Fibroblast of skin of left biceps (primary cell): ENCODE measurements at regions not wholly inside any gene's neighbourhood (a gene's known extent, or its start where the extent isn't known, plus 50 kb on each side); places are given as distances from the start of the nearest gene placed in this dataset.

Experiments
- DNase-seq, 2 experiments: peaks; one replicate each; pipeline ENCODE4 v3.0.0-alpha.2; 2013; ENCODE audit warnings: low read depth in 2 of 2

DNA sequence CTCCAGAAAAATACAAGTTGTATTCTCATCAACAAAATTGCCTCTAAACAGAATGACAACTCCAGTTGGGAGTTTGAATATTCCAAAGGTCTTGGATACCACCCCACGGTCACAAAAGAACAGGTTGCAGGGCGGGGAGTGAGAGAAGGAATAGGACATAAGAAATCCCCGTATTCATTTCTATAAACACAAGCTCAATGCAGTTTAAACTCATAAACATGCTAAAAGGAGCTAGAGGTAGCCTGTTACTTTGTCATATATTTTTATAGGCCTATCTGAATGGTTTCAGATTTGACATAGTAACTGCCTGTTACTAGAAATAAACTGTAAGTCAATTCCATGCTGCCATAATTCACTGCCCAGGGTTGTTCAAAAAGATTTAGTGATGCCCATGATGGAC is 567.5 kb downstream of the BCL11A start:
- no peak for DNase-seq

DNA sequence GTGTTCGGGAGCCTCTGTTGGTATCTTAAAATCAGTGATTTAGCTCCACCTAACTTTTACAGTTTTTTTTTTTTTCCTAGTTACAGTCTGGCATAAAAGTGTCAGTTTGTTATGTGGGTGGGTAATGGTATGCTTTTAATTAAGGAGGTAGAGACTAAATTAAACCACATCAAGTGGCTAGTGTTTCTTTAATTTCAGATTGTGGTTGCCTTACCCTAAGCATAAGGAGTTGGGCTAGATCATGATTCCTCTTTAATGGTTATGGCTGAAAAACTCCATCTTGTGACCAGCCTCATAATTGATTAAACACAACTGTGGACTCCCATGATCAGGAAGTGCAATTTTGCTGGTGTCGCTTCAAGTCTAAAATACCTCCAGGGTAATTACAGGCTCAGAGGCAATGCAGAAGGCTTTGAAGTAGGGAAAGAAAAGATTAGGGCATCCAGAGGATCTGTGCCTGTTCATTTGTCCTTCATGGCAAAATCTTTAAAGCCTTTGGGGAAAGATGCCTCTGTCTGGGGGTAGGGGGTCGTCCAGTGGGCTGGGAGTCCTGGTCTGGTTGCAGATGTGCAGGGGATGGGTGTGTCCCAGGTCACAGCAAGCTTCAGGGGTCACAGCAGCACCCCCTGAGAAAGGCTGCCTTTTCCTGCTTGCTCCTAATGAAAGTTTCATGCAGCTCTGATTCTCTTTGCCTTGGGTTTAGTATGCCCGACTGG is 579.2 kb downstream of the BCL11A start:
- DNase-seq, result no peak

DNA sequence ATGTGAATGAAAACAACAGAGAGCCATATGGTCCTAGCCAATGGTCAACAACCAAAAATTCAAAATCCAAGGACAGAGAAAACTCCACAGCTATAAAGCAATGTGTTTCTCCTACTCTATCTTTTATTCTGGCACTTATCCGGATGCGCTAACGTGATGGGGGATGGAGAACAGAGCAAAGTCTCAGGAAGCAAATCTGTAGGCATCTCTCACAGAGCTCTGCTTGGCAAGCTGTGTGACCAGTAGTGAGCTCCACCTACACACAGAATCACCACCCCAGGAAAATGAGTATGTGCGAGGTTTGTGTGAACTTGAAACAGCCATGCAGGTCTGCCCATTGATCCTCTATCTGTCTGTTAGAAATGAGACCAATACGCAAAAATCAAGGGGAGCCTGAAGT is 584.3 kb downstream of the BCL11A start:
- no peak for DNase-seq

DNA sequence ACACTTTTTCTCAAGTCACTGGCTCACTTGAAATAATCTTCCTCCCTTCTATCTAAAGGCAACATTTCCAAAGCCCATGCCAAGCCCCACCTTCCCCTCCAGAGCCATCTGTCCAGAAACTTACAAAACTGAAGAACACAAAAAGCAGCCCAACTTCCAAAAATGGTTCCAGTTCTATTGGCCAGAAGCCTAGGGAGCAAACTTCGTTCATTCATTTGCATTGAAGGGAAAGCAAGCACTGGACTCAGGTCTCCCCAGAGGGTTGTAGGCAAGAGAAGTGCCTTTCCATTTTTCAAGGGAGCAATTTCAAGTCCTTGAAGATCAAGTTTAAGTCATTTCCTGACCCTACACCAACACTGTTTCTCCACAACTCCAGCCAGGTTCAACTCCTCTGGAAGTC is 585.0 kb downstream of the BCL11A start:
- no peak for DNase-seq

DNA sequence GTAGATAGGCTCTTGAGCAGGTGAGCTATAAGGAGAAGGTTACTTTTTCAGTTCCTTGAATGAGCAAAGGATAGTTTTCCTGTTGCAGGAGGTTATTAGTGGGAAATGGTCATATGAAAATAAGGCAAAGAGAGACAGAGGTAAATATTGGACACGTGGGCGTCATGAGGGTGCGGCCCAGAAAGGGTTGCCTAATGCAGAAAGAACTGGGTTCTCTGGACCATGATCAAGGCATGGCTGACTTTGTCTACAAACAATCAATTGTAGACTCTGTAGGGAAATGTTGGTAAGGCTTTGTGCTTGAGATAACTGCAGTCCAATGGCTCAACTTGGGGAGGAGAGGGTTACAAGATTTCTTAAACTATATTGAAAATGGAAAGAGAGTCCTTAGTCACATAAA is 585.8 kb downstream of the BCL11A start:
- no peak for DNase-seq

DNA sequence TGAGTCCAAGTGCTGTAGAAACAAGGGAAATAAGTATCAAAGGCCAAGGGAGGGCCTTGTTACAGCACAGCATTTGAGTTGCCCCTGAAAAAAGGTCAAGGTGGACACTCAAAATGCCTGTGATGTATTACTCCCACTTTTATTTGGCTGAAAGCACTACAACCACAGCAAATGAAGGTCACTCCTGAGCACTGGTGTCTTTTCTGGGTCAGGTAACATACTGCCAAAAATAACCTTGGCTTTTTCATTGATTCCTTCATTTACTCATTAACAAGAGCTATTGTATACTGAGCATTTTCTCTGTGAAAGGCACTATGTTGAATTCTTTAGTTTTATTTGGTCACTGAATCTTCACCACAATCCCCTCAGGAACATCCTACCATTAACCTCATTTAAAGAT is 590.3 kb downstream of the BCL11A start:
- no peak for DNase-seq

DNA sequence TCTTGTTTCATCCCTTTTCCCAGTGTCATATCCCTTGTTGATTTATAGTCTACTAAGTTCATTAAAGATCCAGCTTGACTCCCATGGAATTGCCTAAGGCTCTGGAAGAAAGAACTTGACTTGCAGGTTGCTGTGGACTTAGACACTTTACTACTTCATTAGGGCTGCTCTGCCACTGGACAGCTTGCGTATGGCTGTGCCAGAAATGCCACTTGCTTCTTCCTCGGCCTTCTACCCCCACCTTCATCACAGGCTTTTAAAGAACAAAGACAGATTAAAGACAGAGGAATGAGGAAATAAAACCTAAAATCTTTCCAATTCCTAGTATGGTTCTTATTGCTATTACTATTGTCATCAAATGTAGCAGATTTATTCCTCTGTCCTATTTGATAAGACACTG is 591.7 kb downstream of the BCL11A start:
- no peak for DNase-seq

DNA sequence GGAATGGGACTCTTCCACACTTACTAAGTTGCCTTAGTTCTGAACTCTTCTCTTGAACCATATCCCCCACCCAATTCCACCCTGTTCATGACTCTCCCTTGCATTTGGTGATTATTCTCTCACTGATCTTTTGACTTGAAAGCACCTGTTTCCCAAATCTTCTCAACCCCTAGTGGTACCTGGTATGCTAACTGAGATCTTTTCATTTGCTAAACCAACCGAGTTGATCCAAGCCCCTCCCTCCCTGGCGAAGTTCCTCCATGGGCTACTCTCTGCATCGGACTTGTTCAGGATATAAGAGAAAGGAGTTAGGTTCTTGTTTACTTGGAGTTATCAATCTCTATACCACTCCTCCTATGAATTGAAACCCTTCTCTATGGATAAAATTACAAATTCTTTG is 593.5 kb downstream of the BCL11A start:
- no peak for DNase-seq

DNA sequence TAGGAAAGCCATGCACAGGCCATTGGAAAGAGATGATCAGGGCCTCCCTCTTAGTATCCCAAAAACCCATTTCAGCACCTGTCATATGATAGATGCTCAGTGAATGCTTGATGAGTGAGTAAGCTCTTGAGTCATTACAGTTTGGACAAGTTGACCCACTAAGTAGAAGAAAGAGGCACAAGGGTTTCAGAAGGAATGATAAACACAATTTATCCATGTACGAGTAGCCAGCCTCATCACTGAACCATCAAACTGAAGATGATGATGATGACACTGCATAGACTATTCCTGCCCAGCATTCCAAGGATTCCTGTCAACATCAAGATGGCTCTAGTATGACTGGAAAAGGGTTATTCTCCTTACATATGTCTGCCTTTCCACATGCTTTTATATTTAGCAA is 596.0 kb downstream of the BCL11A start:
- peak; percentile 63 to 64 for DNase-seq

DNA sequence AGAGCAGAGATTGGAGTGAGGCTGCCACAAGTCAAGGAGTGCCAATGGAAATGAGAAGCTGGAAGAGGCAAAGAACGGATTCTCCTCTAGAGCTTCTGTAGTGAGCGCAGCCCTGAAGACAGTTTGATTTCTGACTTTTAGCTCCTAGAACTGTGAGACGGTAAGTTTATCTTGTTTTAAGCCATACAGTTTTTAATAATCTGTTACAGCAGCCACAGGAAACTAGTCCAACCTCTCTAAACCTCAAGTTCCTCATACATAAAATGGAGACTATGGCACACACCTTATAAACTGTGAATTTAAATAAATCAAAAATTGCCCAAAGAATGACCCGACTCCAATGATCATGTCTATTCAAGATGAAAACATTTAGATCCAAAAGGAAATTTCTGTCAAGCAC is 596.5 kb downstream of the BCL11A start:
- DNase-seq, result no peak

DNA sequence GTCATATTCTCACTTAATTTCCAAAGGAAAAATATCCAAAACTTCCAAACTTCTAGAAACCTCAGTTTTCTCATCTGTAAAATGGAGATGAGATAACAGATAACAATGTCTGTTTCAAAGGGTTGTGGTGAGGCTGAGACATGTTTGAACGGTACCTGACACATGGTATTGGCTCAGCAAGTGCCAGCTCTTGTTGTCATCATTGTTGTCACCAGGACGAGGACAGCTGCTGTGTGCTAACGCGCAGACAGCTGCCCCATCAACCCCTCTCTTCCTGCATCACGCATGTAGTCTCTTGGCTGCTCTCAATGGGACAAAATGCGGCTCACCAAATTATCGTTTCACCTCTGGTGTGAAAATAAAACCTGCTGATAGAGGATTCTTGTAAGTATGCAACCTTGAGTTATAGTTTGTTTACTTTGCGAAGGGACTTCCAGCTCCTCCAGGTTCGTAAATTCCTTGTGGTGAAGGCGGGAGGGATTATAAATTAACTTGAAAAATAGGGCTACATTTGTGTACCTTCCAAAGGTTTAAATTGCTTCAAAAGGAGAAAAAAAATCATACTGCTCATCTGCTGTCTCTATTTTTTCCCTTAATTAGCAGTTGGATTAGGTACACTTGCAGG is 605.4 kb downstream of the BCL11A start:
- no peak for DNase-seq

DNA sequence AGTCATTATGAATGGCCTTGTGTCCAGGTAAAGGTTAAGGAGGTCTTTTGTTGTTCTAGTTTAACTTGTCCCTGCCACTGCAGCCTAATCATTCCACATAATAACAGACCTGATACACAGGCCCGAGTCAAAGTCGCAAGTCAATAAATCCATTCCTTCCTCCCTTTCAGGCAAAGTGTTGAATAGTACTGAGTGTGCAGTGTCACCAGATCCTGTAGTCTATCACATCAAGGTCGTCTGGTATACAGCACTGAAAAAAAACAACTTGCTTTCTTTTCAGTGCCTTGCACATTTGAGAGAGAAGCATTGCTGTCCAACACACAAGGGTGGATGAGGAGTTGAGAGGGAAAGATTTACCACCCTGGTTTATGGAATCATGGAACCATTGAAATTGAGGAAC is 606.2 kb downstream of the BCL11A start:
- DNase-seq, result no peak

DNA sequence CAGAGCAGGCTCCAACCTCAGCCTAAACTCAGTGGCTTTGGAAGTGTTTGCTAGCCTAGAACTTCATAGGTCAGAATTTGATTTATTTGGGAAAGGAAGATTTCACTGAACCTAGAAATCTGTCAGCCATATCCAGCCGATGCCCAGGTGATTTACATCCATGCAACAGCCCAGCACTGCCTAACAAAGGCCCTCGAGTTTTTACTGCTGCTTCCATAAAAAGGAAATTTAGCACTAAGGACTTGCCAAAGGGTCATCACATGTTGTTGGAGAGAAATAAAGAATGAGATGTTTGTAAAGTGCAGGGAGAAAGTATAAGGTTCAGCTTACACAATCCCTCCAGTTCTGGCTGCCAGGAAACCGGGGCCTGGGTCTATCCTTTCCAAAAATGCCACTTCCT is 614.2 kb downstream of the BCL11A start:
- DNase-seq, result no peak

DNA sequence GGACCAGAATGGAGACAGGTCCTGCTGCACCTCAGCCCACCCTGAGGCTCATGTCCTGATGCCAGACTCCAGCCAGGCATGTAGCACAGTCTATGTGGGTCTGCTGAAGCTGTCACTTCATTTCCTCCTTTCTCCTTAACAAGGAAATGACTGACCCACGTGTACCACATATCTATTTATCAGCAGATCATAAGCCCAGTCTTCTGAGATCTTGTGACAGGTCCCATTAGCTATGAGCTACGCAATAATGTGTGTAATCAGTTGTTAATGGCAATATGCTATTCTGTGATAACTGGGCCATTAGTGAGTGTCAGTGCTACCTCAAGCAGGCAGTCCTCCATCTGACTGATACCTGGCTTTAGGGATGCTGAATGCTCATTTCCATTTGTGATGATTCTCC is 615.3 kb downstream of the BCL11A start:
- no peak for DNase-seq

DNA sequence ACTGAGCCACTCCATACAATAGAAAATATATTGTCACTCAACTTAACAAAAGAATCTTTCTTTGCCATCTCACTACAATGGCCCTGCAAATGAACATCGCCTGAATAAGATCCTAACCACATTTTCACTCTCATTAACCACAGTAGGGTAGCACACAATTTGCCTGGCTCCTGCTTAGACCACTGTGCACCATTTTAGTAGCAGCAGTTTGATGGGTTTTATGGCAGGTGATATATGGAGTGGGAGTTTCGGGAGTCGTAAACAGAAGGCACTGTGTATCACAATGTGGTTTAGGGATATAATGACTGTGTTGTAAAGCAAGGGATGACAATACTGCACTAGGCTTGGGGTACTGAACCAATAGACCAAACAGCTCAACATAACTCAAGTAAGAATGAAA is 617.4 kb downstream of the BCL11A start:
- DNase-seq, result no peak

DNA sequence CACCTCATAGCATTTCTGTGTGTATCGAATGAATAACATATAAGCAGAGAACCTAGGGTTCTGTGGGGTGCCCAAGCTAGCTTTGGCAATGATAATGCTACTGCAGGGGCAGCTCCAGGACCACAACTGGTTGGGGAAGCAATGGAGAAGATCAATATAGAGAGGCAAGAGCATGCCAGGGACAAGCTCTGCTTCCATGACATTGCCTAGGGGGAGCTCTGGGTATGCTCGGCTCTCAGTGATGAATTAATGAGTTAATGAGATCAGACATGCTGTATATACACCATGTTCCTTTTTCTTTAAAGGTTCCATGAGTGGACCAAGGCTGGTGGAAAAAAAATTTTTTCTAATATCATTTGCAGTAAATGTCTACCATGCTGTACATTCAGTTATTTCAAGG is 618.4 kb downstream of the BCL11A start:
- DNase-seq, result no peak

DNA sequence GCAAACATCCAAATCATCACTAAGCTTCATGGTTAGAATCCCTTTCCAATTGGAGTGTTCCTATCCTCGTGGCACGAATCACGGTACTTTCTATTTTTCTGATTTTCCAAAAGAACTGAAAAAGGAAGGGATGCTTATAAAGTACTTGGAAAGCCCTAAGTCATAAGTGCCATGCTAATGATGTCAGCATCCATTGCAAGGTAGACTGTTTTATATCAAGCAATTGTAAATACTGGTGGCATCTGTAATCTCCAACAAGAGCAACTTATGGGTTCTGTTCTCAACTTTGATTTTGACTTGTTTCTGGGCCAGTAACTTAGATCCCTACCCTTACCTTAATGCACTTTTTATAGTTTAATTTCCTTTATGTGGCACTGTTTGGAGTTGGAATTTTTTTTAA is 619.5 kb downstream of the BCL11A start:
- DNase-seq, result no peak

DNA sequence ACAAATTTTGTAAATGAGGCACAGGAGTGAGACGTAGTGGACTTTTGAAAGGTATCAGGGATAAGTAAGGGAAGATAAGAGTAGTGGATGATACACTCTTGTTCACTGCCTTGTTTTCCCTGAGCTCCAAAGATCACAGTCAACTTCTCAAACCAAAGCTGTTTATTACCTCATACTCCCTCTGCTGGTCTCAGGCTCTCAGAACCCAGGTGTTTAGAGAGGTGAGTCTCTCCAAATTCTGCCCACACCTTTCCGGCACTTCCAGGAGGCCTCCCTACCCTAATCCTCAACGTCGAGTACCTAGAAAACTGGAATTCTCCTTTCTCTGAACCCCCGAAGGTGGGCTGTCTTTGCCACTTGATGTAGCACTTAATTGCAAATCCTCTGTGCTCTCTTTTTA is 621.1 kb downstream of the BCL11A start:
- DNase-seq, result no peak

DNA sequence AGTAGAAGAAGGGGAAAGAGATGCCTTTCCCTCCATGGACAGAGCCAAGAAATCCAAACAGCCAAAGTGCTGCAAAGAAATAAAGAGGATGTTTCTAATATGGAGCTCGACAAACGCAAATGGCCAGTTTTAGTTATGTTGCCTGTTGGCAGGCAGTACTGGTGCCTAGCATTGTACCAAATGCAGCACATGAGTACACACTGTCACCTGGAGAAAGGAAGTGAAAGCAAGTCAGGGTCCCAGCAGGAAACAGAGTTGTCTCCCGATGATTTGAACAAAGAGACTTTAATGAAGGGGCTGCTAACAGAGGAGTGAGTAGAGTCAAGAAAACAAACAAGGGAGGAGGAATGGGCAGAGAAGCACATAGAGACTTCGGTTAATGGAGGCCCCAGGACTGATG is 623.0 kb downstream of the BCL11A start:
- DNase-seq, result no peak

DNA sequence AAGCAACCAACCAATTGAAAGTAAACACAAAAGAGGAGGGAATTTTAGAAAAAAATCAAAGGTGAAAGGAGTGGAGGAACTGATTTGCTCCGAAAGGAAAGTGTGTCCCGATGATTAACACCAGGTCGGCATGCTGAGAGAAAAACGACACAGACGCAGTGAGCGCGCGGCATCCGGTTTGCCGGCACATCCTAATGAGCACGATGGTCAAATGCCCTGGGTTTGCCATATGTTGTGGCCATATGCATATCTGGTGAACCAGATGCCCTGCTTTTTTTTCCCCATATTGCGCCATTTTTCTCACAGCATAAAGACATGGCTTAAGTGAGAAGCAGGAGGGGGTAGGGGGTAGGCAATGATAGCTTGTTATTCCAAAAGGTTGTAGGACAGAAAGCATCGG is 626.7 kb downstream of the BCL11A start:
- DNase-seq, result no peak

DNA sequence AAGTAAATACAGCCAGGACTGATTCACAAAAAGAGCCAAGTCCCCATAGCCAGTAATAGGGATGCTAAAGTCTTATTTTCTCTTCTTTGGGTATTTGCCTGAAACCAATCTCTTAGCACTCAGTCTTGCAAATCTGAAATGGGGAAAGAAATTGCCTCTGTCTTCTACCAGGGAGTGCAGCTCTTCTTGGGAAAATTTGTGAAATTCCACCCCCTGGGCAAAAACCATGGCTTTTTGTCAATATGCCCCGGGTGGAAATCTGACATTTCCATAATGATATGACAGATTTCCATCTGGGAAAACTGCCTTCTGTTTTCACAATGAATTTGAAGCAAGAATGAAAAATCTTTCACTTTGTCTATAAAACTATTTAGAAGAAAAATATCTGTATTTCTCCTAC is 628.1 kb downstream of the BCL11A start:
- no peak for DNase-seq

DNA sequence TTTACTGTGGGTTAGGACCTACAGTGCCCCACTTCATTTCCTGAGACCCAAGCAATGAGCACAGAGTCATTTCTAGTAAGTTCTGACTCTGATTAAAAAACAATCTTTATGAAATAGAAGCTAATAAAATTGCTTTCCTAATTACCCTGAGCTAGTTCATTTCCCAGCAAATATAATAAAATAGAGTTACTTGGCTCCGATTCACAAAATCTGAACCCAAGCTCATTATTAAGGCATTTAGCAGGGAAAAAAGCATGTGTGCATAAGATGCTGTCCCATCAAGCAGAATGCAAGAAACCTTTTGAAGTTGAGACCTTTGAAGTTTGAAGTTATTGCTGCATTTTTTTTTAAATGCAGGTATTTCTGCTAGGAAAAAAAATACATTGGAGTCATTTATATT is 629.1 kb downstream of the BCL11A start:
- no peak for DNase-seq

DNA sequence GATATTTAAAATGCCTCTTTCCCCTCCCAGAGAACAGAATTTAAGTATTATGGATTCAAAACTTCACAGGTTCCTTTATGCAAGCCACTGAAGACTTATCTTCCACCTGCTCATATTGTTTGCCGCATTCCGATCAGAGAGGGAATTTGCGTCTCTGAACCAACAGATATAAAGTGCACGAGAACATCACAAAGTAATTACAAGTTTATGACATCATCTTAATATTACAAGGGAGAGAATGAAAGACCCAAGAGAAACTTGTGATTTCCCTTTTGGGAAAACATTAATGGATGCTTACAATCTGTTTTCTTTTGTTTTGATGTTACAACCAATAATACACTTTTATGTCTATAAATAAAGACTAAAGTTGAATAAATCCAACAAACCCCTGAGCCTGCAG is 631.0 kb downstream of the BCL11A start:
- DNase-seq, result no peak

DNA sequence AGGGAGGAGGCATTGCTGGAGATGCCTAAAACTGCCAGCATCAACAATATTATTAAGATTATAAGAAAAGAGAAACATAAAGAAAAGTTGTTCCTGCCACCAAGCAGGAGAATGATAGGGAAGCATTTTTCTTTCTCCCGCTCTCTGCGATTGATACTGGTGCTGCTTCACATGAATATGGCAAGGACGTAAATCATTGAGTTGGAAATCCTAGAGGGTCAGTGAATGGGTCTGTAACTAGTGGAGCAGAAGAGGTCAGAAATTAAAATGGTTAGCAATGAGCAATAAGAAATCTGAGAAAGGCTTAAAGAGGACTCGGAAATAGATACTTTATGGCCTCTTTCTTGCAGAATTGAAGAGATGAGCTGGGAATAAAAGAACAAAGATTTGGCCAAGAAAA is 631.7 kb downstream of the BCL11A start:
- DNase-seq, result no peak
